GM19397 (cell line): ENCODE measurements at regions not wholly inside any gene's neighbourhood (a gene's known extent, or its start where the extent isn't known, plus 50 kb on each side); places are given as distances from the start of the nearest gene placed in this dataset.

Source experiments
- ATAC-seq: cut with Tn5 transposase; IDR thresholded peaks from one replicate; pipeline ENCODE4 v1.9.1; 2021; ENCODE audit warnings: mild to moderate bottlenecking, moderate library complexity; ENCODE audit not compliant: unreplicated experiment

- no peak for ATAC-seq
These were observed 146.5 kb upstream of the MMADHC start for GRCh38 chr2:149733936-149734685.

- no peak for ATAC-seq
These were observed 145.2 kb upstream of the MMADHC start for GRCh38 chr2:149732730-149733290.

- ATAC-seq, result no peak
These were observed 144.6 kb upstream of the MMADHC start for GRCh38 chr2:149732001-149732685.

DNA sequence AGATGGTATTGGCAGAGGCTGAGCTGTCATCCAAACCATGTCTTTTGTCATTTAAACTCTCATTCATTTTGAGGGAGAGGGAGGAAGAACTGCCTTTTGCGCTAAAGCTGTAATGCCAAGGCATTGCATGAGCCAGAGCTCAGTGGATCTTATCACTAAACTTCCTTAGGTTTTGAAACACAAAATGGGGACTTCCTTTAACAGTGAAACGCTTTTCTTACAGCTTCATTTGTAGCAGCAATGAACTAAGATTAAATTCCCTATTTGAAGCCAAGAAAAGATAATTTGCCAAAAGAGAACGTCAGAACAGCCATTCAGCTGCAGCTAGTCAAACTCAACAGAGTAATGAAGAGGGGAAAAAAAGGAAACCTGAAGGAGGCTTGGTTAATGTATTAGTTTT lies 143.5 kb upstream of the MMADHC start:
- no peak for ATAC-seq

GRCh38 chr2:149729586-149729985 lies 142.0 kb upstream of the MMADHC start:
- ATAC-seq, result no peak

- ATAC-seq, result no peak
These were observed 140.4 kb upstream of the MMADHC start for GRCh38 chr2:149727927-149728326.

DNA sequence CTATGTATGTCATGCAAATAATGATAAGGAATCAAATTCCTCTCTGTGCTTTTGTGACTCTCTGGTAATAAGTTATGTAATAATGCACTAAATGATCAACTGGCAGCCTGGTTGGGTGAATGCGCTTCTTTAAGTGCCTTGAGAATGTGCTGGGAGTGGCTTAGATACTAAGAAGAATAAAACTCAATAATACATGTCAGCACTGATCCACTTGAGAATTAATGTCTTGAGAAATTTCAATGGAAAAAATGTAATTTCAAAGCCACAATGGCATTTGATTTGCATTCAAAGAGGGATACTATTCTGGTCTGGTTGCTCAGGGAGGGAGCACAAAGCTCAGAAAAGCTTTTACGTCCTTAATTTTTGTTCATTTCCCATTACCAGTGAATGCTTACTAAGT lies 137.7 kb upstream of the MMADHC start:
- no peak for ATAC-seq

- ATAC-seq, result no peak
These were observed 136.5 kb upstream of the MMADHC start for GRCh38 chr2:149724091-149724490.

- ATAC-seq, result no peak
These were observed 133.0 kb upstream of the MMADHC start for GRCh38 chr2:149720615-149721014.

- ATAC-seq, result no peak
These were observed 132.1 kb upstream of the MMADHC start for GRCh38 chr2:149719695-149720094.

GRCh38 chr2:149716687-149717086 lies 129.1 kb upstream of the MMADHC start:
- ATAC-seq, result no peak

- no peak for ATAC-seq
These were observed 128.3 kb upstream of the MMADHC start for GRCh38 chr2:149715894-149716293.

GRCh38 chr2:149715005-149715592 lies 127.5 kb upstream of the MMADHC start:
- ATAC-seq, result peak; percentile 57

GRCh38 chr2:149709496-149710263 lies 122.1 kb upstream of the MMADHC start:
- no peak for ATAC-seq

- no peak for ATAC-seq
These were observed 115.7 kb upstream of the MMADHC start for GRCh38 chr2:149703281-149703680.

- ATAC-seq, result no peak
These were observed 115.0 kb upstream of the MMADHC start for GRCh38 chr2:149702571-149702970.

DNA sequence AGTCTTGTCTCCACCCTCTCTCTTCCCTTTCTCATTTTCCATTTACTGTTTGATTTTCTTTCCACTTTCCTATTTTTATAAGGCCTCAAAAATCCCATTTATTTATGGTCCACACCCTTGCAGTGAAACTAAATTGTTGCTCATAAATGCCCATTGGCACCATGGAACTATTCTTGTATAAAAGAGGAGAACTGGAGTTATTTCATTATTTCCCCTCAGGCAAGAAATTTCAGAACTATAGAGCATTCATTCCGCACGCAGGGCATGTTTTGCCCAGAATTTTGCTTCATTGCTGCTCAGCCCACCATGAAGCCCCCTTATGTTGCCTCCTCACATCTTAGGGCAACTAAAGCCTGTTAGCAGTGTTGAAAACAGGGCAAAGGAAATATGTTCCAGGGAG lies 113.7 kb upstream of the MMADHC start:
- no peak for ATAC-seq

DNA sequence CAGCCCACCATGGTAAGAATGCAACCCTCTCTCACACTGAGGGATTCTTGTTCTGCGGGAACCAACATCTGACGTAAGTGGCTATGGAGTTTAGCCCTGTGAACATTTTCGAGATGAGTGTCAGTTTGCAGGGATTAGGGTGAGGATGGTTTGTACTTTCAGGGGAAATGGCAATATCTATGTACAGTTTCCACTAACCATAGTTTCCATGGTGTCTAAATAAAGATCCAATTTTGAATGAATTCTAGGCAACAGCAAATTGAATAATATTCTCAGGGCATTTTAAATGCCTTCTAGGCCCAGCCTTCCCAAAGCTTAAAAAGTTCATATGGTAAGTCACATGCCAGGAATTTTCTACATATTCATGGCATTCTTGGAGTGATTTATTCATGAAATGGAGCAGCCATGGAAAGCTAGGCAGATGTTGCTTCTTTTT lies 105.4 kb upstream of the MMADHC start:
- ATAC-seq, result no peak

GRCh38 chr2:149690825-149691224 lies 103.2 kb upstream of the MMADHC start:
- ATAC-seq, result no peak

DNA sequence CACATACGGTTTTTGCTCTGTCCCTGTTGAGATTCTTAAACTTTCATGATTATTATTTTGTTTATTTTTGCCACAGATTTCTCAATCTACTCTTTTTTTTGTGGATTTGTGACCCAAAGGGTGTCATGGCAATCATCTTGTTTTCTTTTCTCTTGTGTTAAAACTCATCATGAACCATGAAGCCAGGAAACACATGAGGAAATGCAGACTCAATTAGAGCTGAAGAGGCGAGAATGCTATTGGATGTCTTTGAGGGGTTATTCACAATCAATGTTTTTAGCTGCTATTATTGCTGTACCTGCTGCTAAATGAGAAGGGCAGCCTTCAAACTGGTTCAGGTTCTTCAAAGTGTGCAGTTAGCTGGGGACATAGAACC lies 99.5 kb upstream of the MMADHC start:
- ATAC-seq, result no peak
